Activated T-cell treated with anti-CD3 and anti-CD28 coated beads, Interleukin-2, amount 50 U/mL, for 1 hour (primary cell): ENCODE measurements at regions not wholly inside any gene's neighbourhood (a gene's known extent, or its start where the extent isn't known, plus 50 kb on each side); places are given as distances from the start of the nearest gene placed in this dataset.

Experiments used
- DNase-seq: peaks from one replicate; pipeline ENCODE4 v3.0.0-alpha.2; 2020

- DNase-seq: no peak
These were observed 383.9 kb downstream of the TLR4 start for GRCh38 chr9:118088090-118088489.

DNA sequence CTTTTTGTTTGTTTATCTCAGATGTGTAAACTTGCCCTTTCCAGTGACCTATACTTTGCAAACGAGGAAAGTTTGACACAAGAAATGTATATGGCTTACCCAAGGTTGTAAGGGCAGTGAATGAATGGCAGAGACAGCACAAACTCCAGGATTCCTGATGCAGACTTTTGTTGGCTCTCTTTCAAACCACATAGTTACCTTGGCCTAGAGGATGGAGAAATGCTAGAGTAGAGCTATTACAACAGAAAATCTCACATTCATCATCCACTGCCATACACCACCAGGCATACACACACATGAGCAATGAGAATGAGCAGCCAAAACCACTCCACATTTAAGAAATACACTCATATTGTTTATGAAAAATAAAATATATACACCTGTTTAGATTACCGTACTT, 387.0 kb downstream of the TLR4 start:
- no peak for DNase-seq

DNA sequence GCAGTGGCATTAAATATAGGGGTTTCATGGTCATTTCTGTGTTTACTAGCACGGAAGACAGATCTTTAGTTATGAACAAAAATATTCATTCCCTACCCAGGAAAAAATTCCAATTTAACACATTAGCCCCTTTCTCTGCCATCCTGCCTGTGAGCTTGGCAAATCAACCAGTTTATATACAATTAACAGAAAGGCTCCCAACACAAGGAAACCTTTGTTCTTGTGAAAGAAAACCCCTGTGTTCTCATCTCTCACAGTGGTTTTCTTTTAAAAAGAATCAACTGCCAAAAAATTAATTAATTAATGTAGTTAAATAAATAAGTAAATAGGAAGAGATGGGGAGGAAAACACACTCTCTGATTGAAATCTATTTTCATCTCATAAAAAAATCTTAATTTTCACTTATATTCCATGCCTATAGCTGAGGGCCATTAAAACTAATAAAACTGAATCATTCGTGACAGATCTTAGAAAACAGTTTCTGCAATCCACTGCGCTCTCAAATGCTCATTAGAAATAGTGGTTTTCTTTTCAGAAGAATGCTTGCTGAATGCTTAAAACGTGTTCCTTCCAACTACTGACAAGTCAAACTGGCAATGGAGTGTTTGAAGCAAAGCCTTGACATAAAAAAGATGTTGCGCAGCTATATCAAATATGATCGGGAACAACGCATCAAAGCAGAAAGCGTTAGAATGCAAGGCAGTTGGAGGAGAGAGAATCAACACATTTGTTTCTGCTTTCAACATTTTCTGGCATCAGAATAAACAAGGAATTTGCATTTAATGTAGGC, 387.7 kb downstream of the TLR4 start:
- DNase-seq: no peak

GRCh38 chr9:118094387-118094786, 390.2 kb downstream of the TLR4 start:
- DNase-seq: no peak

DNA sequence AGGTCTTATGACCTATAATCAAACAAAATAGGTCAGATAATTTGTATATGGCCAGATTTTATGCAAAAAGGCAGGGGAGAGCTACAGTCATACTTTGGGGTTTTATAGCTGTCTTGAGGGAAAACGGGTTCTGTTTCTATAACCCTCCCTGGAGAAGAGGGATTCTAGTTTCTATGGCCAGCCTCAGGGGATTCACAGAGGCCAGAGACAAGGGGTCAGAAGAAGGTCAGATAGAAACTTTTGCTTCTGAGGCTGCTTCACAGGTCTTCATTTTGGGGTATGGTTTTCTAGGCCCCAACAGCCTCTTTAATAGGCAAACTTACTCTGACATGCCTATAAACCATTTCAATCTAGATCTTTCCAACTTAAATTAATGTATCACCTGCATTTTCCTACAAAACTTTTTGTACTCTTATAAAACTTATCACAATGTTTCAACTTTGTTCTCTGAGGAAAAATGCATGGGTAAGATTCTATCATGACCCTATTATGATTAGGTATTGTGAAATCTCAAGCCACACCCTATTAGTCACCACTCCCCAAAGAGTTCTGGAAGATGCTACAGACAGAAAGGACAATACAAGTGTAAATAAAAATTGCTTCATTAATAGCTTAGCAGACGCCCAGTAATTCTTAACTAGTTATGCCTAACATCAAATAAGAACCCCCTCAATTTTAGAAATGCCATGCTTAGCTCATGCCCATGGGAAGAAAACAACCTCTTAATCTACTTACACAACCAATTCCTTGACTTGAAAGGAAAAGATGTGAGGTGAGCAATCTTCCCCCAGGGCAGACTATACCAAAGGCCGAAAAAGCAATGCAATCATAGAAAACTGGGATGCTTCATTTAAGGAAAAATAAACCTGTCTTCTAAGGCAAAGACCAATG, 396.6 kb downstream of the TLR4 start:
- DNase-seq: no peak

DNA sequence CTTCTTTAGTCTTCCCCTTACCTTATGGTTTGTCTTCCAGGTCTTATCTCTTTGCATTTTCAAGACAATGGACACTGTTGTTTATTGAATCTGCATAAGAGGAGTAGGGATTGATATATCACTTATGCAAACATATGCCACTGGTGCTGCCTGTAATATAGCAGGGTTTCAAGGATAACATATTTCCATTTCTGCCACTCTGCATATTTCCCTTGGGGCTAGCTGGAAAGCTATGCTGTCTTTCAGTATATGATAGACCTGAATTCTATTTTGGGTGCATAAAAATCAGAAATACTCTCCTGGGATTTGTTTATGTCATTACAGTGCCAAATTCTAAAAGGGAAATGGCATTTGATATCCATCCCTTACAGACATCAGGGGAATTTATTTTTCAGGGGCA, 400.2 kb downstream of the TLR4 start:
- DNase-seq: no peak

DNA sequence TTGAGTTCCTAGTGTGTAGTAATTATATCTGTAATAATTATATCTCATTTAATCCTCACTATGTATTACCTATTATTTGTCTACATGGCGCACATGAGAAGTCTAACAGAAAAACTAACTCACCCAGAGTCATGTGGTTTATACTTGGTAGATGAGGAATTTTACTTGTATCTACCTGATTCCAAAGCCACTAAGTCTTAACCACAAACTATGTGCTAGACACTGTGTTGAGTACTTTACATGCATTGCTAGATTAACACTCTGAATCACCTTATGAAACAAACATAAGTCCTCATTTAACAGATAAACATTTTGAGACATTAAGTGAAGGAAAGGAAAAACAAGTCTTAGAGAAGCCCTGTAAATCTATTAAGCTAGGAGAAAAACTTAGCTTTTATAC, 404.8 kb downstream of the TLR4 start:
- no peak for DNase-seq

DNA sequence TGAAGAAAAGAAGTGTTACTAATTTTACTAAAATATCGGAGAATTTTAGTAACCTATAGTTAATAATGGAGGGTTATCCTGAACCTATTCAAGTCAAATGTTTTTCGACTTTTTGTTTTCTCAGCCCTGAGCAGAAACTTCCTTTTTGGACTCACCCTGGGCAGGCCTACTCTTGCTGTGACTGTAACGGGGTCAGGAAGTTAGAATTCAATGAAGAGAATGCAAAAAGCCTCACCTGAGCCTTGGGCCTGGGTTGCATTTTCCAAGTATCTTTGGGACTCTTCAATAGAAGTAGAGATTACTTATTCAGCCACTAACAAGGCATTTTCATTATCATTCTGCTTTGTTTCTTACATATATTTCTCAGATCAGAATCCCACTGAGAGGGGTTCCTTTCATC, 405.3 kb downstream of the TLR4 start:
- no peak for DNase-seq

DNA sequence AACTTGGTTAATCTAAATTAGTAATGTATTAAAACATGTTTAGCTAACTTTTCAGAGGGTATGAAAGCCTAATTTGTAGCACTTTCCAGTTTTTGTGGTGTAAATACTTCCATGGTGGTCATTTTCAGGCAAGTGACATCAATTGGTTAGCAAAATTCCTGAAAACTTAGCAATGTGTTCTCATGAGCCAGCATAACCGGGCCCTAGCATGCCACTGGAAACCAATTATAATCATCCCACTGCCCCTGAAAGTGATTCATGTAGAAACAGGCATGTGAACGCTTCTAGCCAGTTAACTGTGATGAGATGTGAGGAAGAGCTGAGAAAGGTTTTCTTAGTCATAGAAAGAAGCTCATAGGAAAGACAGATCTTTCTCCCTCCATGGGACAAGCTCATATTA, 417.2 kb downstream of the TLR4 start:
- DNase-seq: no peak

DNA sequence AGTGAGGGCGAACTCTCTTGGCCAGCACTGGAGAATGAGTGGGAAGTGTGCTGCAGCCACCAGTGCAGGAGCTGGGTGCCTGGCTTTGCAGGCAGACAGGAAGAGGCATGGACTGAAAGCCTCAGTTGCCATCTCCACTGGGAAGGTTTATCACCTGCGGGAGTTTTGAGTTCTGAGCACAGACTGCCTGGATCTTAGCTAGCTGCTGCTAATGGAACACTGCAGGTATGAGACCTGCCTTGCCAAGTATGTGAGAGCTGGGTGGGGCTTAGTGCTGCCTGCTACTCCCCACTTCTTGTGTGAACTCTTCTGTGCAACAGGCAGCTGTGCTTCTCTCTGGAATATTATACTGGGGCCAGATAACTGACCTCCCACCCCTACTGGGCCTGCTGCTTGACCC, 424.1 kb downstream of the TLR4 start:
- no peak for DNase-seq

DNA sequence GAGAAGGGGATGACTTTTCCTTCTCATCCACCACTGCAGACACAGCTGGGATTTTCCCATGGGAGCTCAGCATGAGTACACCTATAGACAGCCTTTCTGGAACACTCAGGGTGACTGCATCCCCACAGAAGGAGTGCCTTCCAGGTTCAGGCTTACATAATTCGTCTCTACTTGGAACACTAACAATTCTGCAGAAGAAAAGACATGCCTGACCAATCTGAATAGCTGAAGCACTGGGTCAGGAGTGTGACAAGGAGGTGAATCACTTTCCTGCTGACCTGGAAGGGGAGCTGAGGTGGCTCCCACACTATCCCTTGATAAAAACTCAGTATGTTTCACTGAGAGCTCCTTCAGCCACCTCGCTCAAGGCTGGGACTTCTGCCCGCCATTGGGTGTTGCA, 425.3 kb downstream of the TLR4 start:
- no peak for DNase-seq

GRCh38 chr9:118148990-118149389, 444.8 kb downstream of the TLR4 start:
- no peak for DNase-seq

GRCh38 chr9:118156846-118157245, 452.6 kb downstream of the TLR4 start:
- DNase-seq: no peak

GRCh38 chr9:118162716-118163115, 458.5 kb downstream of the TLR4 start:
- DNase-seq: no peak

GRCh38 chr9:118163751-118164150, 459.5 kb downstream of the TLR4 start:
- no peak for DNase-seq

DNA sequence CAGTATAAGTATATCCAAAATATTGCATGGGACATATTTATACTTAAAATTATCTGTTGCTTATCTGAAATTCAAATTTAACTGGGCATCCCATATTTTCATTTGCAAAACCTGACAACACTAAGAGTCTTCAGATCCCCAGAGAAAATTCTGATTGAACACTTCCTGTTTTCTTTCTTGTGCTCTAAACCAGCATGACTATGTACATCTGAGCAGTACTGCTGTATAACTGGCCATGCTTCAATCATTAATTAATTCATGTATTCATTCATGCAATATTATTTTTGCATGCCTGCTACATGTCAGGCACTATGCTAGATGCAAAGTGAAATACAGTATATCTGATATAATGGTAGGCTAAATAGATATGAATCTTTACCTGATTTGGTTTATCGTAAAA, 461.2 kb downstream of the TLR4 start:
- DNase-seq: no peak

DNA sequence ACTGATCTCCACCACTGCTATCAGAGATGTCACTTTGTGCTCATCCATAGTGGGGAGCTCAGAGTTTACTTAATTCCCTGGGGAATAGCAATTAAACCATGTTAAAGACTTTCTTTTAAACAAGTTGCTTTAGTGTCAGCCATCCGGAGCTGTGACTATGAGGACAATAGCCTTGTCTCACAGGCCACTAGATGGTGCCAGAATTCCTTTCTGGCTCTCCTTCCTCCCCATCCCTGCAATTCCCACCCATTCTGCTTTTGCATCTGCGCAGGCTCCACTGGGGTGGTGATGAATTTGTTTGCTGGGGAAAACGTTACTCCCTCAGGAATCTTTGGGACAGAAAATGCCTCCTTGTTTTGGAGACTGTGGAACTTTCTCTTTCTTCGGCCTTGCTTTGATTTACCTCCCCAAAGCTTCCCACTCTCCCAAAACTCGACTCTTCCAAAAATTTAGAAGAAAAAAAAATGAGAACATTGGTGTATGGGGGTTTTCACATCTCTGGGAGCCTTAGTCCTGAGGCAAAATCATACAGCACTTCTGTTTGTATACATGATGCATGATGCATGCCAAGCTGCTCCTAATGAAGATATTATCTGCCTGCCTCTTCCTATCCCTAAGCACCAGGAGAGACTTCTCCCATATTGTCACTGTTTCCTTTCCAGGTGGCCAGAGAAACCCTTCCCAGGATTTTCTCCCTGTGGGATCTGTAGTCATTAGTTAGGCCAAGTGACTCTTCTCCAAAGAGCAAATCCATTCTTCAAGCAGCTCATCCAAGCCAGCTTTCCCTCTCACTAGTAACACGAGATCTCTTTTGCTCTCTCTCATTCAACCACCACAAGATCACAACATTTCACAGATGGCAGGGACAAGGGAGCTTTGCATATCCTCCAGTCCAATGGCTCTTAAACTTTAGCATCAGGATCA, 466.1 kb downstream of the TLR4 start:
- DNase-seq: no peak

GRCh38 chr9:118177241-118177640, 473.0 kb downstream of the TLR4 start:
- DNase-seq: no peak

GRCh38 chr9:118183576-118183975, 479.4 kb downstream of the TLR4 start:
- DNase-seq: no peak

DNA sequence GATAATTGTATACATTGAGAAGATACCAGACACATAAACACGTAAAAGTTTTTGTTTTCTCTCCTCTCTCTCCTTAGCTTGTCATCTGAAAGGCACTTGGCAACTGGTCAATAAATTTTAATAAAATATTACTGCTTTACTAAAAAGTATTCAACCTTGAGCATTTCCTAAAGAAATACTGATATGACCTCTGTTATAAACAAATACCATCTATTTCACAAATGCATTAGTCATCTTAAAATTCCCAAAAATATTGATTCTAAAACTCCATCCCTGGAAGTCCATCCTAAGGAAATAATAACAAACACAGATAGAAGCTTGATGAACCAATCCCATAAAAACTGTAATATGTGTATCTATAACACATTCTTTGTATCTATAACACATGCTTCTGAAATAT, 483.2 kb downstream of the TLR4 start:
- no peak for DNase-seq

DNA sequence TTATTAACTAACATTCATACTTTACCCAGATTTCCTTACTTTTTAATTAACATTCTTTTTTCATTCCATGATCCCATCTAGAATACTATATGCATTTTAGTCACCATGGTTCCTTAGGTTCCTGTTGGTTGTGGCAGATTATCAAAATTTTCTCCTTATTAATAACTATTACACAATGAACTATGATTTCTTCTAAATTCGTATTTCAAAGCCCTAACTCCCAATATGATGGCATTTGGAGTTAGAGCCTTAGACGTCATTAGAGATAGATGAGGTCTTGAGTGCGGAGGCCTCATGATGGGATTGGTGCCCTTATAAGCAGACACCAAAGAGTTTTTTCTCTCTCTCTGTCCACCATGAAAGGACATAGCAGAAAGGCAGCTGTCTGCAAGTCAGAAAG, 485.4 kb downstream of the TLR4 start:
- DNase-seq: no peak

GRCh38 chr9:118192807-118193206, 488.6 kb downstream of the TLR4 start:
- no peak for DNase-seq

DNA sequence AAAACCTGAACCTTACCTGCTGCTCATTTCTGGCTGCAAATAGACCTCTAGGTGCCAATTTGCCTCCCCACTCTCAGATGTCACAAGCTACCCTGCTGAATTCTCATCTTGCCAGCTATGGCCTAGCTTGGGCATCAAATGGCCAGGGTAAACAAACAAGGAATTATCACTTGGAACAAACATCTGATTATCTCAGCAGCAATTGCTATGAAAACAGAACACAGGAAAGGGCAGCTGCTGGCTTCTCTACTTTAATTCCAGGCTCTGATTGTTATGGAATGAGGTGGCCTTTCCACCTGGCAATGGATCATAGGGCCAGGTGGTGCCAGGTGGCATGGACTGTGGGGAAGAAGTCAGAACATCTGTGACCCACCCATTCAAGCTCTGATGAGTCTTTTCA, 505.1 kb downstream of the TLR4 start:
- DNase-seq: no peak
